HS-27A (cell line): ENCODE measurements at regions not wholly inside any gene's neighbourhood (a gene's known extent, or its start where the extent isn't known, plus 50 kb on each side); places are given as distances from the start of the nearest gene placed in this dataset.

ENCODE experiments used
- DNase-seq: peaks from one replicate; pipeline ENCODE4 v3.0.0-alpha.2; 2012; ENCODE audit warnings: low read depth, missing footprints

- no peak for DNase-seq
These were observed 940.9 kb downstream of the BRD1 start for GRCh38 chr22:48886604-48887393.

GRCh38 chr22:48885919-48886305, 941.8 kb downstream of the BRD1 start:
- DNase-seq, result no peak

- no peak for DNase-seq
These were observed 942.3 kb downstream of the BRD1 start for GRCh38 chr22:48885271-48885918.

DNA sequence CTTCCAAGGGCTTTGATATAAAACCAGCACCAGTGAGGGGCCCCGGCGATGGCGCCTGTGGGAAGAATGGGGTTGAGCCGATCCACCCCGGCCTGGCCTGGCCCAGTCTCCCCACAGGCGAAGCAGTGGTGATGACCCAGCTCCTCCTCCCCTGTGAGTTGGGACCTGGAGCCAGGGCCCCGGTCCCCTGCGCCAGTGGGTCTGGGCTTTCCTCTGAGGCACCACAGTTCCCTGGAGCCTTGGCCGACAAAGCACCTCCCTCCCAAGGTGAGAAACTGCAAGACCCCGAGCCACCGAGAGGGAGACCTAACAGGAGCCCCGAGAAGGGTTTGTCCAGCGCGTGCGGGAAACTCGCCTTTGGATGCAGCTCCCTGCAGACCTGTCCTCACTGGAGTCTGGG, 942.9 kb downstream of the BRD1 start:
- no peak for DNase-seq

DNA sequence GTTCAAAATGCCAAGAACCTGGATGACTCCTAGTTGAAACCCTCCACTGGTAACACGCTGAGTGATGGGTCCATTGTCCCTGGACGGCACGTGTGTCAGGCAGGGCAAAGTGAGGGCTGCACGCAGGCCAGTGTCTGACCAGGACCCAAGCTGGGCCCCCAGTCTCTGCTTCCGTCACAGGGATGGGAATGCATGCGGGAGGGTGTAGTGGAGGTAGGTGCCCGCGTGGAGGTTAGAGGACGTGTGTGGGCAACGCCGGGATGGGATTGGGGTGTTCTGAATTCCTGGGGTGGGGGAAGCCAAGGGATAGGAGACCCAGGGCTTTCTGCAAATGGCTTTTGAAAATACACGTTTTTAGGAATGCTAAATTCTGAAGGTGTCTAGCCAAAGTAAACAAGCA, 943.3 kb downstream of the BRD1 start:
- DNase-seq, result no peak

DNA sequence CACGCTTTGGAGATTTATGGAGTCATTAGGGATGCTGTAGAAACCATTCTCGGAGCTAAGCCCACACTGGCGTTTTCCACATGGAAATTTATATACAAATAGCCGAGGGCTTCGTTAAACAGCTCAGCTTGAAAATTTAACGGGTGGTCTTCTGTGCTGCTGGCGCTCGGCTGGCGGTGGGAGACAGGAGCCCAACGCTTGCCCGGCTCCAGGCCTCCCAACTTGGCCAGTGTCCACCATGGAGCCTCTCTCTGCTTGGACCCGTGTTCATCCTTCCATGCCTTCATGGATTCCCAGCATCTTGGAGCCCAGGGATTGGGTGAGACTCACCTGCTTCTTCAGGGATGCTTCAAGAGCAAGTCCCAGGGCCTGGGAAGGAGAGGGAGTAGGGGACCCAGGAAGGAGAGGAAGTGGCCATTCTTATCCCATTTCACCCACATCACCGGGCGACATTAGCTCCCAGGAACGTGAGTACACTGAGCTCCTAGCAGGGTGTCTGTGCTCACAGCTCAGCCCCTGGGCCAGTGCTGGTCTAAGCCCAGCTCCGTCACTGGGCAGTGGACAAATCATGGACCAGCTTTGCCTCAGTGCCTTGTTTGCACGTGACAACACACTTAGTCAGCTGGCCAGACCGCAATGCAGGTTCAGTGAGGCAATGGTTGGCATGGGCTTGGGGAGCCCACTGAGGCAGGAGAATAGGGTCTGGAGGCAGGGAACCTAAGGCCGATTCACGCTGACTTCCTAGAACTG, 944.3 kb downstream of the BRD1 start:
- DNase-seq, result no peak

- no peak for DNase-seq
These were observed 945.0 kb downstream of the BRD1 start for GRCh38 chr22:48882636-48883200.

GRCh38 chr22:48881326-48881980, 946.2 kb downstream of the BRD1 start:
- no peak for DNase-seq

GRCh38 chr22:48880749-48881148, 946.9 kb downstream of the BRD1 start:
- no peak for DNase-seq

GRCh38 chr22:48876951-48877350, 950.7 kb downstream of the BRD1 start:
- DNase-seq, result no peak

- DNase-seq, result no peak
These were observed 952.7 kb downstream of the BRD1 start for GRCh38 chr22:48874956-48875355.

- DNase-seq, result no peak
These were observed 954.5 kb downstream of the BRD1 start for GRCh38 chr22:48873191-48873520.

DNA sequence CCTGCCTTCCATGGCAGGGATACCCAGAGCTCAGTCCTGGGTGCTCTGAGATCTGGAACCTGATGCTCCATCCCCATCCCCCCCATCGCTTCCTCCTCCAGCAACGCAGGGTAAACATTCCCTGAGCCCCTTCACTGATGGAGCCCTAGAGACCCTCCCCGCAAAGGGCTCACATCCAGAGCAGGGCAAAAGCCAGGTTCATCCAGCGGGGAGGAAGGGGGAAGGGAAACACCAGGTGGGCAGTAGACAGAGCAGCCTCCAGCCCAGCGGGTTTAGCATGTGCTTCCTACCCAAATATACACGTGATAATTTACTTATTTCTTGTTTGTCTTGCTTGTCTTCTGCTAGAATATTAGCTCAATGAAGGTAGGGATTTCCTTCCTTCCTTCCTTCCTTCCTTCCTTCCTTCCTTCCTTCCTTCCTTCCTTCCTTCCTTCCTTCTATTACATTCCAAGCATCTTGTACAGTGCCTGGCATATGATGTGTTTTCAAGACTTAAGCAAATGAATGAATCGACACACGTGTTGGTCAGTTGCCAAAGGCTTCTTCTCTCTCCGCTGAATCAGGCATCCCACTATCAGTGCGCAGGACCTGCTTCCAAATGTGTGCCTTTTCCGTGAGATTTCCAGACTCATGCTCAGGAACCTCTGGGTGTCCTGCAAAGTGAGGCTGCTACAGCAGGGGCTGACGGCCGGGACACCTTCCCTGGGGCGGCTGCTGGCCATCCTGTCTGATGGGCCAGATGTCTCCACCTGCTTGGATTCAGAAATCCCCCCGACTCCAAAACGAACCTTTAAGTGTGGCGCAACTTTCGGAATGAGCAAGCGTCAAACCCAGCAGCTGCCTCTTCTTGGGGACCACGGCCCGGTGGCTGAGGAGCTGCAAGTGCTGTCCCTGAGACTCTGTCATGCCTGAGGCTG, 955.1 kb downstream of the BRD1 start:
- DNase-seq, result no peak

DNA sequence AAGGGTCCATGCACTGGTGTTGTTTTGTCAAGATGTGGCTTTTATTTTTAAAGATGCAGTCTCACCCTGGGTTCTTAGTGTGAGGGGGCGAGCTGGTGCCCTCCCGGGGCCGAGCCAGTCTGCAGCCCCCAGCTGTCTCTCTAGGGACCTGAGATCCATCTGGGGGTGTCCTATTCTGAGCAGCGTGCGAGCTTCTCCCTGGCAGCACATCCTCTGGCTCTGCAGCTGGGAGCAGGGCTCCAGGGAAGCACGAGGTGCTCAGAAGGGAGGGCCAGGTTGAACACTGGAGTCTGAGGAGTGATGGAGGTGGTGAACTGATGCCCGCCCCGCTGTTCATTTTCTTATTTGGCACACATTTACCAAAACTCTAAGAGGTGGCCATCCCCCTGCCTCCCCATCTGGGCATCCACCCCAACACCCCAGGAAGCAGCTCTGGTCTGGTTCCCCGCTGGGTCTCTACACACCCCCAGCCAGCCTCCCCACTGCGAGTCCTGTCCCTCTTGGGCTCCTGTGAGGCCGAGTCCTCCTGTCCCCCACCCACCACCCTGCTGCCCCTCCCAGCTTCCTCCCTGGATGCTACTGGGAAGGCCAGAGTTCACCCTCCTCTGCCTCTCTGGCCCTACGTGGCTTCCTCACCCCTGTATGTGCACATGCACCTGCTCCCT, 956.4 kb downstream of the BRD1 start:
- no peak for DNase-seq

- DNase-seq, result no peak
These were observed 957.2 kb downstream of the BRD1 start for GRCh38 chr22:48870436-48870835.

- no peak for DNase-seq
These were observed 957.9 kb downstream of the BRD1 start for GRCh38 chr22:48869788-48870187.

GRCh38 chr22:48869161-48869560, 958.5 kb downstream of the BRD1 start:
- DNase-seq, result no peak

GRCh38 chr22:48868554-48868953, 959.1 kb downstream of the BRD1 start:
- no peak for DNase-seq

GRCh38 chr22:48867891-48868290, 959.8 kb downstream of the BRD1 start:
- DNase-seq, result no peak

GRCh38 chr22:48866906-48867681, 960.6 kb downstream of the BRD1 start:
- DNase-seq, result no peak
